Esophagus muscularis mucosa (tissue), 4 donors: ENCODE measurements at regions not wholly inside any gene's neighbourhood (a gene's known extent, or its start where the extent isn't known, plus 50 kb on each side); places are given as distances from the start of the nearest gene placed in this dataset.

Experiments
- DNase-seq: peaks from one replicate; pipeline ENCODE4 v3.0.0-alpha.2; 2017; ENCODE audit errors: extremely low spot score
- H3K27ac ChIP-seq, 4 donors: fragments of 200-600 bp; sonication (generic); replicated peaks in 1 of 4; 1 replicate in 3 of 4; 2 replicates in 1 of 4; pipeline ENCODE4 v1.5.1; 2016 to 2019; ENCODE audit warnings: mild to moderate bottlenecking in 1 of 4
- H3K27me3 ChIP-seq, 4 donors: fragments of 200-600 bp; sonication (generic); one replicate each; pipeline versions ENCODE4 v1.5.1 to v1.6.0; 2016 to 2019
- H3K36me3 ChIP-seq, 4 donors: fragments of 200-600 bp; sonication (generic); one replicate each; pipeline ENCODE4 v1.5.1; 2016 to 2019
- H3K4me1 ChIP-seq, 4 donors: fragments of 200-600 bp; sonication (generic); one replicate each; pipeline ENCODE4 v1.5.1; 2016 to 2019
- H3K4me3 ChIP-seq, 4 donors: fragments of 200-600 bp; sonication (generic); 1 replicate in 2 of 4; 2 replicates in 2 of 4; pipeline ENCODE4 v1.5.1; 2016 to 2019; ENCODE audit warnings: mild to moderate bottlenecking in 4 of 4, moderate library complexity in 1 of 4
- H3K9me3 ChIP-seq, 4 donors: fragments of 200-600 bp; sonication (generic); 1 replicate in 3 of 4; 2 replicates in 1 of 4; pipeline ENCODE4 v1.5.1; 2016 to 2019
- CTCF ChIP-seq, 3 experiments: fragments of 200-600 bp in 2 of 3; fragments of 450-650 bp in 1 of 3; sonication (generic) in 2 of 3; IDR thresholded peaks; one replicate each; pipeline ENCODE4 v1.5.1; 2017 to 2019; ENCODE audit warnings: antibody characterized with exemption in 3 of 3, mild to moderate bottlenecking in 2 of 3, moderate library complexity in 1 of 3
- EP300 ChIP-seq: sonication (generic); formaldehyde crosslinking; IDR thresholded peaks from one replicate; pipeline ENCODE4 v1.6.1; 2017; ENCODE audit warnings: antibody characterized with exemption
- POLR2A ChIP-seq: fragments of 450-650 bp; IDR thresholded peaks from one replicate; pipeline ENCODE4 v1.6.1; 2017; ENCODE audit warnings: antibody characterized with exemption, moderate library complexity, mild to moderate bottlenecking, low read depth
- POLR2AphosphoS5 ChIP-seq, 2 donors: sonication (generic); formaldehyde crosslinking; IDR thresholded peaks; one replicate each; pipeline ENCODE4 v1.6.1; 2017; ENCODE audit warnings: antibody characterized with exemption in 2 of 2
- WGBS: methylation state at CpG from one replicate; pipeline ENCODE4 v1.1.5; 2018; 5-methylcytosine and 5-hydroxymethylcytosine counted together
- intact Hi-C: fragments of 100-400 bp; cut with DNase I; formaldehyde crosslinking; loops from one replicate; pipeline ENCODE4 v1.15.1; 2023

- intact Hi-C loops, result no loop called here
- WGBS, result 62% methylated on average over 3 of the region's 3 CpGs
- H3K9me3 ChIP-seq, result no peaks in the 10 kb centered on the region
- H3K27me3 ChIP-seq, result no peaks in the 10 kb centered on the region
- TF ChIP-seq CTCF (IDR thresholded peaks at IDR 0.05), result no peak
- TF ChIP-seq POLR2AphosphoS5 (IDR thresholded peaks at IDR 0.05), result no peak
- no peak for TF ChIP-seq POLR2A
- no peak for TF ChIP-seq EP300
- H3K4me3 ChIP-seq, result no peak overlapping the region
- peaks cover 5 to 25% (median 23%) of the 10 kb centered on the region in 4 donors for H3K4me1 ChIP-seq
- DNase-seq, result no peak
- peak overlapping the region in 1 of 4 donors; percentile 64 for H3K27ac ChIP-seq
- H3K36me3 ChIP-seq, result peaks cover 0 to 9% (median 0%) of the 10 kb centered on the region in 4 donors
Observed at GRCh38 chr1:219293410-219293809, 119.7 kb downstream of the LYPLAL1 start.

- H3K27ac ChIP-seq, result peak overlapping the region in 1 of 4 donors; percentile 64
- intact Hi-C loops, result no loop called here
Observed at GRCh38 chr1:219292999-219293398, 119.3 kb downstream of the LYPLAL1 start.

GRCh38 chr1:219292341-219292740, 118.7 kb downstream of the LYPLAL1 start:
- Histone ChIP-seq H3K9me3 (no peaks in the 10 kb centered on the region), H3K4me3 (no peak overlapping the region), H3K27me3 (no peaks in the 10 kb centered on the region), H3K36me3 (peaks cover 0 to 9% (median 0%) of the 10 kb centered on the region in 4 donors), H3K4me1 (peaks cover 5 to 14% (median 14%) of the 10 kb centered on the region in 4 donors), H3K27ac (no peak overlapping the region)
- TF ChIP-seq POLR2A (no peak), EP300 (no peak)
- no peak for DNase-seq
- intact Hi-C loops, result no loop called here

More at GRCh38 chr1:219292999-219293398, 119.3 kb downstream of the LYPLAL1 start:
- TF ChIP-seq CTCF (IDR thresholded peaks at IDR 0.05), result no peak
- TF ChIP-seq EP300, result no peak
- TF ChIP-seq POLR2AphosphoS5 (IDR thresholded peaks at IDR 0.05), result no peak
- no peak for TF ChIP-seq POLR2A
- Histone ChIP-seq H3K4me1 (peaks cover 5 to 21% (median 19%) of the 10 kb centered on the region in 4 donors), H3K9me3 (no peaks in the 10 kb centered on the region), H3K36me3 (peaks cover 0 to 9% (median 0%) of the 10 kb centered on the region in 4 donors), H3K27me3 (no peaks in the 10 kb centered on the region), H3K4me3 (no peak overlapping the region)
- WGBS, result 74% methylated on average over 3 of the region's 3 CpGs
- no peak for DNase-seq

GRCh38 chr1:219289171-219289570, 115.5 kb downstream of the LYPLAL1 start:
- DNase-seq, result no peak
- no peak for TF ChIP-seq EP300
- Histone ChIP-seq H3K27me3 (no peaks in the 10 kb centered on the region), H3K36me3 (no peaks in the 10 kb centered on the region), H3K4me1 (no peaks in the 10 kb centered on the region), H3K27ac (no peak overlapping the region), H3K4me3 (no peak overlapping the region), H3K9me3 (no peaks in the 10 kb centered on the region)
- intact Hi-C loops, result no loop called here
- WGBS, result 81% methylated on average over 6 of the region's 6 CpGs

- no peak for TF ChIP-seq CTCF (IDR thresholded peaks at IDR 0.05)
- TF ChIP-seq POLR2A, result no peak
- TF ChIP-seq EP300, result no peak
- TF ChIP-seq POLR2AphosphoS5 (IDR thresholded peaks at IDR 0.05), result no peak
- Histone ChIP-seq H3K9me3 (no peaks in the 10 kb centered on the region), H3K36me3 (no peaks in the 10 kb centered on the region), H3K4me1 (no peaks in the 10 kb centered on the region), H3K27me3 (no peaks in the 10 kb centered on the region), H3K27ac (no peak overlapping the region), H3K4me3 (no peak overlapping the region)
- intact Hi-C loops, result no loop called here
- no peak for DNase-seq
Observed at GRCh38 chr1:219283541-219283940, 109.9 kb downstream of the LYPLAL1 start.

GRCh38 chr1:219281831-219282230, 108.2 kb downstream of the LYPLAL1 start:
- DNase-seq, result no peak
- Histone ChIP-seq H3K36me3 (no peaks in the 10 kb centered on the region), H3K27me3 (no peaks in the 10 kb centered on the region), H3K27ac (no peak overlapping the region), H3K9me3 (no peaks in the 10 kb centered on the region), H3K4me3 (no peak overlapping the region), H3K4me1 (peaks cover 0 to 3% (median 0%) of the 10 kb centered on the region in 4 donors)
- TF ChIP-seq EP300 (no peak), POLR2A (no peak), CTCF (IDR thresholded peaks at IDR 0.05) (no peak), POLR2AphosphoS5 (IDR thresholded peaks at IDR 0.05) (no peak)
- intact Hi-C loops, result no loop called here
- WGBS, result 100% methylated on average over 2 of the region's 2 CpGs
